ENCODE measurements at regions not wholly inside any gene's neighbourhood (a gene's known extent, or its start where the extent isn't known, plus 50 kb on each side); places are given as distances from the start of the nearest gene placed in this dataset.
A peak's percentile ranks its signal among the peaks of the same experiment; 100 is the strongest.

- H3K36me3 Mint-ChIP-seq, result no peaks in the 10 kb centered on the region
- no peaks in the 10 kb centered on the region for H3K27me3 Mint-ChIP-seq (ENCODE audit: low read depth)
- H3K4me3 Mint-ChIP-seq, result no peak overlapping the region
- peaks cover 9% of the 10 kb centered on the region for H3K4me1 Mint-ChIP-seq
- H3K9me3 Mint-ChIP-seq, result no peaks in the 10 kb centered on the region
- H3K27ac Mint-ChIP-seq, result peak overlapping the region; percentile 56
- no peak for TF ChIP-seq CTCF (IDR thresholded peaks at IDR 0.05; ENCODE audit: unreplicated experiment)
- no peak for DNase-seq (ENCODE audit: low spot score in 2 of 2, unreplicated experiment in 2 of 2)
Measured at GRCh38 chr3:154060238-154061000, 60.8 kb upstream of the ARHGEF26 start.

DNA sequence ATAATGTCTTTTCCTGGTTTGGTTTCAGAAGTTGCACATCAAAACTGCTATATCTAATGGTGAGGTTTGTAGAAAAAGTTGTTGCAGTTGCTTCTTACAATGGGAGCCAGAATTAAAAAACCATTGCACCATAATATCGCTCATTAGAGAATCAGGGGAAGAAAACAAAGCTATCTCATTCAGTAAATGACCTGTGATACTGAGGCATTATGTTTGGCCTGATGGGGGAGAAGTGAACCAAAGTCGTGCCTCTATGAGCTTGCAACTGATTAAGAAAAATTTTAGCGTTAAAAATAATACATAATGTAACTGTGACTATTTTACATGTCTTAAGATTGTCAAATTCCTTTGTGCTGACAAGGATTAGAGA, 60.2 kb upstream of the ARHGEF26 start:
- no peak for TF ChIP-seq CTCF (IDR thresholded peaks at IDR 0.05; ENCODE audit: unreplicated experiment)
- Mint-ChIP-seq H3K36me3 (no peaks in the 10 kb centered on the region), H3K4me3 (no peak overlapping the region), H3K27ac (peak overlapping the region; percentile 56), H3K27me3 (ENCODE audit: low read depth) (no peaks in the 10 kb centered on the region), H3K4me1 (peaks cover 9% of the 10 kb centered on the region), H3K9me3 (no peaks in the 10 kb centered on the region)
- DNase-seq (ENCODE audit: low spot score in 2 of 2, unreplicated experiment in 2 of 2), result no peak

DNA sequence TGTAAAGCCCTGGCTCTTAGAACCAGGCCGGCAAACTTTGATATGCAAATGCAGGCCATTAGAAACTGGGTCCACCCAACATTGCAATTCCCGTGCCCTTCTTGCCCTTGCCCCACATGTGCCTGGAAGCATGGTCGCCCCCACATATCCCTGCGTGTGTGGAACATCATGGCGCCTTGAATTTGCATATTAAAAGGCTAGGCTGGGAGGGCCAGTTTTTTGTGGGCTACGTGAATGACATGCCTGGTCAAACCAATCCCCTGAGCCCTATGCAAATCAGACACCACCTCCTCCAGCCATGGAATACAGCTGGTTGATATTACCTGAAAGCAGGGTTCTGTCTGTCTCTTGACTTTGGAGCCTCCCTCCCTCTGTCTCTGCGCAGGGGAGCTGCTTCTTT, 58.7 kb upstream of the ARHGEF26 start:
- no peak for DNase-seq (ENCODE audit: low spot score in 2 of 2, unreplicated experiment in 2 of 2)
- Mint-ChIP-seq H3K36me3 (no peaks in the 10 kb centered on the region), H3K4me1 (peaks cover 6% of the 10 kb centered on the region), H3K27me3 (ENCODE audit: low read depth) (no peaks in the 10 kb centered on the region), H3K27ac (no peak overlapping the region), H3K9me3 (peaks cover 7% of the 10 kb centered on the region), H3K4me3 (no peak overlapping the region)
- TF ChIP-seq CTCF (IDR thresholded peaks at IDR 0.05; ENCODE audit: unreplicated experiment), result no peak

- no peak for DNase-seq (ENCODE audit: low spot score in 2 of 2, unreplicated experiment in 2 of 2)
- Mint-ChIP-seq H3K27me3 (ENCODE audit: low read depth) (no peaks in the 10 kb centered on the region), H3K36me3 (no peaks in the 10 kb centered on the region), H3K4me3 (no peak overlapping the region), H3K4me1 (no peaks in the 10 kb centered on the region), H3K9me3 (peaks cover 36% of the 10 kb centered on the region), H3K27ac (no peak overlapping the region)
- no peak for TF ChIP-seq CTCF (IDR thresholded peaks at IDR 0.05; ENCODE audit: unreplicated experiment)
Measured at GRCh38 chr3:154071146-154071545, 50.0 kb upstream of the ARHGEF26 start.
